Stomach (tissue), 8 donors: ENCODE measurements at regions not wholly inside any gene's neighbourhood (a gene's known extent, or its start where the extent isn't known, plus 50 kb on each side); places are given as distances from the start of the nearest gene placed in this dataset.

Source experiments
- DNase-seq, 2 donors: peaks; one replicate each; pipeline versions ENCODE4 v3.0.0 to v3.0.0-alpha.2; 2013 to 2019
- H3K27ac ChIP-seq, 5 donors: fragments of 200-600 bp in 4 of 5; sonication (generic) in 4 of 5; one replicate each; pipeline ENCODE4 v1.5.1; 2013 to 2019; ENCODE audit warnings: mild to moderate bottlenecking in 1 of 5, moderate library complexity in 1 of 5
- H3K27me3 ChIP-seq, 3 donors: fragments of 200-600 bp; sonication (generic); one replicate each; pipeline ENCODE4 v1.5.1; 2017 to 2019; ENCODE audit warnings: mixed run types in 1 of 3
- H3K36me3 ChIP-seq, 4 donors: fragments of 200-600 bp; sonication (generic); 1 replicate in 3 of 4; 2 replicates in 1 of 4; pipeline ENCODE4 v1.5.1; 2016 to 2019
- H3K4me1 ChIP-seq, 4 donors: fragments of 200-600 bp; sonication (generic); one replicate each; pipeline ENCODE4 v1.5.1; 2016 to 2019
- H3K4me3 ChIP-seq, 4 donors: fragments of 200-600 bp; sonication (generic) in 3 of 4; one replicate each; pipeline ENCODE4 v1.5.1; 2016 to 2019; ENCODE audit warnings: mild to moderate bottlenecking in 1 of 4
- H3K9me3 ChIP-seq, 4 donors: fragments of 200-600 bp; sonication (generic); one replicate each; pipeline ENCODE4 v1.5.1; 2016 to 2019
- CTCF ChIP-seq, 7 experiments: fragments of 450-650 bp in 4 of 7; fragments of 200-600 bp in 3 of 7; sonication (generic) in 3 of 7; IDR thresholded peaks; one replicate each; pipeline ENCODE4 v1.5.1; 2016 to 2019; ENCODE audit warnings: antibody characterized with exemption in 7 of 7, control low read depth in 2 of 7, mild to moderate bottlenecking in 1 of 7
- EP300 ChIP-seq: sonication (generic); formaldehyde crosslinking; IDR thresholded peaks from one replicate; pipeline ENCODE4 v1.6.1; 2017; ENCODE audit warnings: antibody characterized with exemption
- POLR2A ChIP-seq, 4 donors: fragments of 450-650 bp; IDR thresholded peaks; one replicate each; pipeline ENCODE4 v1.6.1; 2016; ENCODE audit warnings: antibody characterized with exemption in 4 of 4, control low read depth in 2 of 4, mild to moderate bottlenecking in 1 of 4, moderate library complexity in 1 of 4
- POLR2AphosphoS5 ChIP-seq, 3 donors: sonication (generic); formaldehyde crosslinking; IDR thresholded peaks; one replicate each; pipeline ENCODE4 v1.6.1; 2016; ENCODE audit warnings: antibody characterized with exemption in 3 of 3
- WGBS, 5 donors: extraction: QIAGEN DNeasy Blood & Tissue Kit in 3 of 5; methylation state at CpG; one replicate each; pipeline versions ENCODE4 v1.1.5 to v1.1.7; 2013 to 2018; 5-methylcytosine and 5-hydroxymethylcytosine counted together
- intact Hi-C: fragments of 100-400 bp; cut with DNase I; formaldehyde crosslinking; loops from one replicate; pipeline ENCODE4 v1.15.1; 2023; ENCODE audit warnings: low total_unique reads
- donor health status: healthy with polysubstance abuse.
- donor health status: Bipolar disorder and iron deficiency.
- donor health status: healthy.

- Histone ChIP-seq H3K4me1 (no peaks in the 10 kb centered on the region), H3K27me3 (no peaks in the 10 kb centered on the region), H3K27ac (no peak overlapping the region), H3K36me3 (no peaks in the 10 kb centered on the region), H3K9me3 (peaks cover 0 to 7% (median 5%) of the 10 kb centered on the region in 4 donors), H3K4me3 (no peak overlapping the region)
- DNase-seq: no peak
- intact Hi-C loops: no loop called here
- no peak for TF ChIP-seq EP300
- TF ChIP-seq CTCF (IDR thresholded peaks at IDR 0.05): no peak
- TF ChIP-seq POLR2A (IDR thresholded peaks at IDR 0.05): no peak
- TF ChIP-seq POLR2AphosphoS5 (IDR thresholded peaks at IDR 0.05): no peak
Observed at GRCh38 chr3:103089758-103090157, 654.9 kb downstream of the ZPLD1 start.

DNA sequence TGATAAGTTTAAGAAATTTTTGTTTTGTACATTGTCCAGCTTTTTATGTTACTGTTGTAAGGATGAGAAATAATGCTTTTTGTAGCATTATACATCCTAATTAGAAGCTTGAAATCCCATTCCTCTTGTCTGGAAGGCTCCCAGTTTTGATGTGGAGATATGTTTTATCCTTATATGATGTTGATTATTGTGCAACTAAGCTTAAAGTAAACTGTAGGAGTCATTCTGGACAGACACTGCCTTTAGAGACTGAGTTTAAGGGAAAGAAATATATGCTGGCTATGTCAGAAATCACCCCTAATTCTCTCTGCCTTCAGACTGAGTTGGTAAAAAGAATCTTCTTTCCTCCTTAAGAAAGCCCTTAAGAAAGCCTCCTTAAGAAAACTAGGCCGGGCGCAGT lies 670.4 kb downstream of the ZPLD1 start:
- no peak overlapping the region for H3K4me3 ChIP-seq
- H3K27ac ChIP-seq: no peak overlapping the region
- no peaks in the 10 kb centered on the region for H3K4me1 ChIP-seq
- no peak for DNase-seq
- intact Hi-C loops: no loop called here
- no peaks in the 10 kb centered on the region for H3K36me3 ChIP-seq
- no peaks in the 10 kb centered on the region for H3K27me3 ChIP-seq
- 51 to 86% (median 82%) methylated on average over 2 of the region's 2 CpGs for WGBS, 5 donors
- no peak for TF ChIP-seq EP300
- no peak for TF ChIP-seq POLR2AphosphoS5 (IDR thresholded peaks at IDR 0.05)
- TF ChIP-seq CTCF (IDR thresholded peaks at IDR 0.05): no peak
- TF ChIP-seq POLR2A (IDR thresholded peaks at IDR 0.05): no peak
- H3K9me3 ChIP-seq: no peaks in the 10 kb centered on the region

DNA sequence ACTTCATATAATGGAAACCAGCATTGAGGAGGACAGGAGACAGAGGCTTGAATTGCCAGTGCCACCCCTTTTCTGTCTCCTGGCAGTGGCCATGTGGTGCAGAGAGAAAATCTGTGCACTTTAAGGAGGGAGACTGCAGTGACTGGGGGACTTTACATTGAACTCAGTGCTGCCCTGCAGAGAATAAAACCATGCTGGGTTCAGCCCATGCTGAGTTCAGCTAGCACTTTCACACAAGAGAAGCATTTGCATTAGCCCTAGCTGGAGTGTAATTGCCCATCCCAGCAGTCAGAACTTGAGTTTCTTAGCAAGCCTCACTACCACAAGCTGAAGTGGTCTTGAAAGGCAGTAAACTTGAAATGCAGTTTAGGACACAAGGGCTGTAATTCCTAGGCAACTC lies 677.5 kb downstream of the ZPLD1 start:
- Histone ChIP-seq H3K27me3 (no peaks in the 10 kb centered on the region), H3K4me3 (no peak overlapping the region), H3K9me3 (no peaks in the 10 kb centered on the region), H3K36me3 (no peaks in the 10 kb centered on the region), H3K27ac (no peak overlapping the region), H3K4me1 (no peaks in the 10 kb centered on the region)
- no peak for TF ChIP-seq POLR2A (IDR thresholded peaks at IDR 0.05)
- no peak for TF ChIP-seq EP300
- no peak for TF ChIP-seq POLR2AphosphoS5 (IDR thresholded peaks at IDR 0.05)
- no peak for TF ChIP-seq CTCF (IDR thresholded peaks at IDR 0.05)
- intact Hi-C loops: no loop called here
- DNase-seq: no peak

- intact Hi-C loops: no loop called here
- 73 to 89% (median 76%) methylated on average over 1 of the region's 1 CpG for WGBS, 5 donors
- Histone ChIP-seq H3K9me3 (no peaks in the 10 kb centered on the region), H3K4me1 (no peaks in the 10 kb centered on the region), H3K36me3 (no peaks in the 10 kb centered on the region), H3K27ac (no peak overlapping the region), H3K27me3 (no peaks in the 10 kb centered on the region), H3K4me3 (no peak overlapping the region)
- no peak for DNase-seq
- no peak for TF ChIP-seq POLR2A (IDR thresholded peaks at IDR 0.05)
- TF ChIP-seq CTCF (IDR thresholded peaks at IDR 0.05): no peak
- no peak for TF ChIP-seq EP300
- TF ChIP-seq POLR2AphosphoS5 (IDR thresholded peaks at IDR 0.05): no peak
Observed at GRCh38 chr3:103126115-103126514, 691.3 kb downstream of the ZPLD1 start.
